GM13977 (cell line): ENCODE measurements at regions not wholly inside any gene's neighbourhood (a gene's known extent, or its start where the extent isn't known, plus 50 kb on each side); places are given as distances from the start of the nearest gene placed in this dataset.

Experiments
- DNase-seq: peaks from one replicate; pipeline ENCODE4 v3.0.0; 2012; ENCODE audit warnings: low spot score
- in situ Hi-C: fragments of 300-500 bp; cut with MboI; formaldehyde crosslinking; loops from one replicate; pipeline ENCODE4 v1.12.0; 2022; ENCODE audit warnings: low sequenced_read_pairs, low pct_unique_long_range_greater_than_20kb, mixed read lengths, inconsistent platforms; ENCODE audit not compliant: unreplicated experiment
- TF ChIP-seq, protein P1 (sequence below): IDR thresholded peaks from 2 replicates; pipeline ENCODE4 v1.5.1; 2012; ENCODE audit warnings: mild to moderate bottlenecking, control low read depth; ENCODE audit not compliant: insufficient read depth; ENCODE audit errors: extremely low read depth, missing control alignments

DNA sequence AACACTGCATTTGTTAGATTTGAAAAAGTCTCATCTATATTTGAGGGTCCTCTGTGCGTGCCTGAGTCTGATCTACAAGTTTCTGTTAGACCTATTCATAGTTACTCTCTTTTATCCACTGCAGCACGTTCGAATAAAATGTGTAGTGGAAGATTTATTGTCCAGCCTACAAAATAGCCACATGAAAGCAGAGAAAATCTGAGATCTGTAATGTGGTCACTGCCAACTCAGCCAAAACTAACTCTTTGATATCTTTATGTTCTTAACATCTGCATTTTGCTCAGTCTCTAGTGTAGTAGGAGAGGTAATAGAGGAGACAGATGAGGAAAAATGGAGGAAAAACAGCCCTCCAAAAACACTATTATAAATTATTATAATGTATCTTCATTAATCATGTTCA, 354.0 kb downstream of the NPR3 start:
- in situ Hi-C loops: no loop called here
- TF ChIP-seq, protein P1, sequence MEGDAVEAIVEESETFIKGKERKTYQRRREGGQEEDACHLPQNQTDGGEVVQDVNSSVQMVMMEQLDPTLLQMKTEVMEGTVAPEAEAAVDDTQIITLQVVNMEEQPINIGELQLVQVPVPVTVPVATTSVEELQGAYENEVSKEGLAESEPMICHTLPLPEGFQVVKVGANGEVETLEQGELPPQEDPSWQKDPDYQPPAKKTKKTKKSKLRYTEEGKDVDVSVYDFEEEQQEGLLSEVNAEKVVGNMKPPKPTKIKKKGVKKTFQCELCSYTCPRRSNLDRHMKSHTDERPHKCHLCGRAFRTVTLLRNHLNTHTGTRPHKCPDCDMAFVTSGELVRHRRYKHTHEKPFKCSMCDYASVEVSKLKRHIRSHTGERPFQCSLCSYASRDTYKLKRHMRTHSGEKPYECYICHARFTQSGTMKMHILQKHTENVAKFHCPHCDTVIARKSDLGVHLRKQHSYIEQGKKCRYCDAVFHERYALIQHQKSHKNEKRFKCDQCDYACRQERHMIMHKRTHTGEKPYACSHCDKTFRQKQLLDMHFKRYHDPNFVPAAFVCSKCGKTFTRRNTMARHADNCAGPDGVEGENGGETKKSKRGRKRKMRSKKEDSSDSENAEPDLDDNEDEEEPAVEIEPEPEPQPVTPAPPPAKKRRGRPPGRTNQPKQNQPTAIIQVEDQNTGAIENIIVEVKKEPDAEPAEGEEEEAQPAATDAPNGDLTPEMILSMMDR: no peak
- no peak for DNase-seq

DNA sequence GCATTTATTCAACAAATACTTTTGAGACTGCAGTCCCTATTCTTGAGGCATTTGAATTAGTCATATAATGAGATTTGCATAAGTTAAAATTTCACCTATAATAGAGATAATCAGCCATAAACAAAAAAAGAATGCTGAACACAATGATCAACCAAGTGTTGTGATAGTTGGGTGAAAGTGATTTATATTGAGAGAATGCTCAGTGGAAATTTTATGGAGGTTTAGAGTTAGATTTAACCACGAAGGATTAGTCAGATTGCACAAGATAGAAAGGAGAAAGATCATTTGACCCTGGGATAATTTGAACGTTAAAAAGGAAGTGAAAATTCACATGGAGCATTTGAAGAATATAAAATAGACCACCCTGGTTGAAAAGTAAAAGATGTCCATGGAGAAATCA, 356.2 kb downstream of the NPR3 start:
- in situ Hi-C loops: no loop called here
- DNase-seq: no peak
- TF ChIP-seq, protein P1: no peak

DNA sequence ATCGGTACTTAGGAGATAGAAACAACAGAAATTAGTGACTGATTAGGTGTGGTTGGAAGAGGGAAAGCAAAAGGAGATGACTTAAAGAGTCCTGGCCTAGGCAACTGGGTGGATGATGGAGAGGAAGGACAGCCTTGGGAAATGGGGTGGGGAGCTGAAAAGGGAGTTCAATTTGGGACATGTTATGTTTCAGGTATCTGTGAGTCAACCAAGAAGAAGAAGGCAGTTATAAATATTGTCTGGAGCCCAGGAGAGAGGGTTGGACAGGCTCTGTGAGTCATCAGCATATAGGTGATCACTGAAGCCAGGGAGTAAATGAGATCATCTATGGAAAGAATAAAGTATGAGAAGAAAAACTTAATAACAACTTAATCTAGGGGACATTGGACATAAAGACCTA, 357.7 kb downstream of the NPR3 start:
- DNase-seq: no peak
- in situ Hi-C loops: no loop called here
- TF ChIP-seq, protein P1: no peak

DNA sequence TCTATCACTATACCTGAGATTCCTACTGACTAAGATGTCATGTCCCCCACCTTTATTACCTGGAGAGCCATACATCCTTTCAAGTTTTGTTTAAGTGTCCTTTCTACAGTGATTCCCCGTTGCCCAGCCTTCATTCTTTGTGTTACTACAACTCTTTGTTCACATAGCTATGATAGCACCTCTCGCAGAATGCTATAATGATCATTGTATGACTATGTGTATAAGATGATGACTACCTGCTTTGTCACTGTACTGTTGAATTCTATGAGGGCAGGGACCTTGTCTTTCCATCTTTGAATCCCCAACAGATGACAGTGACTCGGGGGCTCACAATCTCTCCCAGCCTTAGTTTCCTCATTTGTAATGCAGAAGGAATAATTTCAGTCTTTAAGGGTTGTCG, 361.2 kb downstream of the NPR3 start:
- TF ChIP-seq, protein P1: no peak
- DNase-seq: no peak

DNA sequence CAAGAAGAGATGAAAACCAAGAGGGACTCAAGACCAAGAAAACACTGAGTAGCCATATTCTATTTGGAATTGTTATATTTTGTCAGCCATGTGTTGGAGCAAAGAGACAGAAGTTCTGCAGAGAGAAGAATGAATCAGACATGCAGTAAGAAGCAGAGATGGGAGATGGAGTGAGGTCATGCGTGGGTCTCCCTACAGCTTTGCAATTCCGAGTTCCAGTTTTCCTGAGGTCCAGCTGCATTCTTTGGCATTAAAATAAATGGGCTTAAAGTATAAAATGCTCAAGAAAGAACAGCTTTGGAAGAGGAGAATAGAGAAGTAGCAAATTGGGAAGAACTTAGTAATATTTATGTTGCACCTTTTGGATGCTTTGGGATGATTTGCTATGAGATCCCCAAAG, 361.6 kb downstream of the NPR3 start:
- DNase-seq: no peak
- TF ChIP-seq, protein P1: no peak
- in situ Hi-C loops: no loop called here

More for the DNA sequence above, 361.2 kb downstream of the NPR3 start:
- in situ Hi-C loops: no loop called here

DNA sequence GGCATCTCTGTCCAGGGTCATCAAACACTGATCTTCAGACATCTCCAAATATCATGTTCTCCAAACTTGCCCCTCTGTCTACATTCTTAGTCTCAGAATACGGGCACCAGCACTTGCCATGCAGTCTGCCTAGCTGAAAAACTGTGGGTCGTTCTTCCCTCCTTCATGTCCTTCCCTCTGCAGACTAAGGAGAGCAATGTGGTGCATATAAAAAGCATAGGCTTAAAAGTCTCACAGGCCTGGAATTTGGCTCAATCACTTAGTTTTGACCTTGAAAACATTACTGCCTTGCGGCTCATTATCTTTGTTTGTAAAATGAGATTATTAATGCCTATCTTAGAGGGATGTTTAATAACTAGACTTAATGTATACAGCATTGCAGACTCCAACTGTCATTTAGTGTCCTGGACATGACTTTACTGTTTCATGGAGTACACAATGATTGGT, 362.8 kb downstream of the NPR3 start:
- in situ Hi-C loops: no loop called here
- DNase-seq: no peak
- TF ChIP-seq, protein P1: no peak

DNA sequence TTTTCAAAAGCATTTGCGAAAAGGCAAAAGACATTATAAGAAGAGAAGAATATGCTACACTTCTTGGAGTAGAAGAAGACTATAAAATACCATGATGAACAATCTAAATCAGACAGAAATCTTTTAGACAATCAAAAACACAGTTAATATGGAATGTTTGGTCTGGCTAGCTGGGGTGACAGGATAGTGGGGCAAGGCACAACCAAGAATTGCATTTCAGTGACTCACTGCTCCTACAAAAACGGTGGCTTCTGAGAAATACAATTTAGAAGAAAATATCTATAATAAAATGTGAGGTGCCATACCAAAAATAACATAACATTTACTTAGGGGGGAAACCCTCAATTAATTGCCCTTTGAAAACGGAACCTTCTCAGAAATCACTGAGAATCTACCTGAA, 363.4 kb downstream of the NPR3 start:
- in situ Hi-C loops: no loop called here
- DNase-seq: no peak
- TF ChIP-seq, protein P1: no peak
